Activated naive CD4-positive, alpha-beta T cell treated with anti-CD3 and anti-CD28 coated beads, Interleukin-2, amount 10 ng/mL, durations not matched to agents 7 days and 5 days (primary cell): ENCODE measurements at regions not wholly inside any gene's neighbourhood (a gene's known extent, or its start where the extent isn't known, plus 50 kb on each side); places are given as distances from the start of the nearest gene placed in this dataset.

Source experiments
- CTCF ChIA-PET: fragments of 350-600 bp; sonication (Branson Sonifier 250); formaldehyde crosslinking; loops from one replicate; lab custom pipeline; 2021; ENCODE audit warnings: antibody characterized with exemption; lab: Charles Lee
- DNase-seq: peaks from one replicate; pipeline ENCODE4 v3.0.0-alpha.2; 2020
- H3K27ac Mint-ChIP-seq: one replicate; pipeline ENCODE4 v1.8.0; 2021; ENCODE audit warnings: mild to moderate bottlenecking, moderate library complexity, mixed read lengths
- H3K27me3 Mint-ChIP-seq: one replicate; pipeline ENCODE4 v1.8.0; 2021; ENCODE audit warnings: mild to moderate bottlenecking, mixed read lengths
- H3K36me3 Mint-ChIP-seq: one replicate; pipeline ENCODE4 v1.8.0; 2021; ENCODE audit warnings: mixed read lengths
- H3K4me1 Mint-ChIP-seq: one replicate; pipeline ENCODE4 v1.8.0; 2021; ENCODE audit warnings: mixed read lengths
- H3K4me3 Mint-ChIP-seq: one replicate; pipeline ENCODE4 v1.8.0; 2021; ENCODE audit warnings: mild to moderate bottlenecking, moderate library complexity, mixed read lengths
- H3K9me3 Mint-ChIP-seq: one replicate; pipeline ENCODE4 v1.8.0; 2021; ENCODE audit warnings: mixed read lengths

GRCh38 chrY:17079887-17080286 lies 800.1 kb downstream of the CDY2B start:
- Mint-ChIP-seq H3K27me3 (no peaks in the 10 kb centered on the region), H3K9me3 (peaks cover 43% of the 10 kb centered on the region), H3K27ac (no peak overlapping the region), H3K4me1 (peaks cover 21% of the 10 kb centered on the region), H3K4me3 (no peak overlapping the region), H3K36me3 (peaks cover 6% of the 10 kb centered on the region)
- no peak for DNase-seq
- CTCF ChIA-PET, result no interaction called here

GRCh38 chrY:17067307-17067706 lies 812.7 kb downstream of the CDY2B start:
- Mint-ChIP-seq H3K4me3 (no peak overlapping the region), H3K36me3 (peaks cover 4% of the 10 kb centered on the region), H3K27ac (no peak overlapping the region), H3K9me3 (peaks cover 15% of the 10 kb centered on the region), H3K4me1 (peaks cover 2% of the 10 kb centered on the region), H3K27me3 (no peaks in the 10 kb centered on the region)
- DNase-seq, result no peak
- CTCF ChIA-PET, result no interaction called here

DNA sequence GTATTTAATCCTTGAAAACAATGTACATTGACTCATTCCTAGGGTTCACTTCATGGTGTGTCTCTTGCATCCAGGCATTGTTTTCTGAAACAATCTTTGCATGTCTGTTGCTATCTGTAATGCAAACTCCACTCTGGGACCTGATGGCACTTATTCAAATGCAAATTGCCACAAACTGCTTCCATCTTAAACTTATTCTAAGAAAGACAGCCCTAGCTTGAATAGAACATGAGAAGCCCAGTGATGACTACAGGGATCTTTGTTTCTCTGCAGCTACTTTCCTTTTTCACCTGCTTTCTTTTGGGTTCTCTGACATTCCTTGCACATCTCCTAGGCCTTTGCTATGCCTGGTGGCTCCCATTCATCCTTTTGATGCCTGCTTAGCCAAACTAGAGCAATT lies 827.0 kb downstream of the CDY2B start:
- H3K9me3 Mint-ChIP-seq, result peaks cover 1% of the 10 kb centered on the region
- H3K4me3 Mint-ChIP-seq, result no peak overlapping the region
- no peaks in the 10 kb centered on the region for H3K36me3 Mint-ChIP-seq
- CTCF ChIA-PET, result no interaction called here
- no peaks in the 10 kb centered on the region for H3K4me1 Mint-ChIP-seq
- no peak overlapping the region for H3K27ac Mint-ChIP-seq
- DNase-seq, result no peak
- no peaks in the 10 kb centered on the region for H3K27me3 Mint-ChIP-seq

GRCh38 chrY:17050374-17050773 lies 829.6 kb downstream of the CDY2B start:
- DNase-seq, result no peak
- Mint-ChIP-seq H3K4me3 (no peak overlapping the region), H3K27ac (no peak overlapping the region), H3K9me3 (peaks cover under 1% of the 10 kb centered on the region), H3K36me3 (no peaks in the 10 kb centered on the region), H3K27me3 (no peaks in the 10 kb centered on the region), H3K4me1 (no peaks in the 10 kb centered on the region)
- CTCF ChIA-PET, result no interaction called here

DNA sequence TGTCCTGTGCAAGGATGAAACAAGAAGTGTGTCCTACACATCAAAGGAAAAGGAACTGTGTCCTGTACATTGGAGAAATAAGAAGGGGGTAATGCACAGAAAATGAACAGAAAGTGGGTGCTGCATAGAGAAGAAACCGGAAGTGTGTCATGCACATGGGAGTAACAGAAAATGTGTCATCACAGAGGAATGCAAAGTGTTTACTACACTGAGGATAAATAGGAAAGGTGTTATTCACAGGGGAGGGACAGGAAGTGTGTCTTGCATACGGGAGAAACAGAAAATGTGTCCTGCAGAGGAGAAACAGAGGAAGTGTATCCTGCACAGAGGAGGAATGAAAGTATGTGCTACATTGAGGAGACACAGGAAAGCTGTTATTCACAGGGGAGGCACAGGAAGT lies 834.9 kb downstream of the CDY2B start:
- Mint-ChIP-seq H3K4me1 (peaks cover 5% of the 10 kb centered on the region), H3K36me3 (no peaks in the 10 kb centered on the region), H3K4me3 (no peak overlapping the region), H3K9me3 (peaks cover 14% of the 10 kb centered on the region), H3K27ac (no peak overlapping the region), H3K27me3 (no peaks in the 10 kb centered on the region)
- DNase-seq, result no peak
- CTCF ChIA-PET, result no interaction called here

DNA sequence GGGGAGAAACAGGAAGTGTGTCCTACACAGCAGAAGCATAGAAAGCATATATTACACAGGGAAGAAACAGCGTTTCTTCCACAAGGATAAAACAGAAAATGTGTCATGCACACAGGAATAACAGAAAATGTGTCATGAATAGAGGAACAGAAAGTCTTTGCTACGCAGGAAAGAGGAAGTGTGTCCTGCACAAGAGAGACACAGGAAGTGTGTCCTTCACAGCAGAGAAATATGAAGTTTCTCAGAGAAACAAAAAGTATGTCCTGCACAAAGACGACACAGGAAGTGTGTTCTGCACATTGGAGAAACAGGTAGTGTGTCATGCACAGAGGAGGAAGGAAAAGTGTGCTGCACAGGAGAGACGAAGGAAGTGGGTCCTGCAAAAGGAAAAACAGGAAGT lies 835.3 kb downstream of the CDY2B start:
- H3K36me3 Mint-ChIP-seq, result no peaks in the 10 kb centered on the region
- H3K9me3 Mint-ChIP-seq, result peaks cover 14% of the 10 kb centered on the region
- no peak overlapping the region for H3K27ac Mint-ChIP-seq
- peaks cover 5% of the 10 kb centered on the region for H3K4me1 Mint-ChIP-seq
- H3K27me3 Mint-ChIP-seq, result no peaks in the 10 kb centered on the region
- CTCF ChIA-PET, result no interaction called here
- DNase-seq, result no peak
- H3K4me3 Mint-ChIP-seq, result no peak overlapping the region

GRCh38 chrY:17044272-17044671 lies 835.7 kb downstream of the CDY2B start:
- no peak for DNase-seq
- Mint-ChIP-seq H3K27ac (no peak overlapping the region), H3K4me1 (peaks cover 5% of the 10 kb centered on the region), H3K27me3 (no peaks in the 10 kb centered on the region), H3K9me3 (peaks cover 14% of the 10 kb centered on the region), H3K4me3 (no peak overlapping the region), H3K36me3 (no peaks in the 10 kb centered on the region)
- CTCF ChIA-PET, result no interaction called here

DNA sequence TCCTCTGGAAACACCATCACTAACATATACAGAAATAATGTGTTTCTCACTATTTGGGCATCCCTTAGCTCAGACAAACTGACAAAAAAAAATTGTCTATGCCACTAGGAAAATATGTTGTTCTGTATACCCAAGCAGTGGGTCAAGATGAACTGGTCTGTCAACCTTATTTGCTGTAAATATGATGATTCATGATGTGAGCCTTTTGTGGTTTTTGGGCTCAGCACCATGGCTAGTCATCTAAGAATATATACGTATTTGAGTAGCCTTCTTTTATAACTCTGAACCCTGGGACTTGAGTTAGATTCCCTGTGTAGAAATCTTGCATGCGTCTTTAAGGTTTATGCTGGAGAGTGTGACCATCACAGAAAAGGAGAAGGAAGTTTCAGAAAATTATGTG lies 841.6 kb downstream of the CDY2B start:
- CTCF ChIA-PET, result no interaction called here
- Mint-ChIP-seq H3K27ac (no peak overlapping the region), H3K36me3 (no peaks in the 10 kb centered on the region), H3K9me3 (peaks cover 14% of the 10 kb centered on the region), H3K27me3 (no peaks in the 10 kb centered on the region), H3K4me3 (no peak overlapping the region), H3K4me1 (peaks cover 5% of the 10 kb centered on the region)
- no peak for DNase-seq

GRCh38 chrY:17018126-17018525 lies 861.9 kb downstream of the CDY2B start:
- H3K27ac Mint-ChIP-seq, result no peak overlapping the region
- H3K36me3 Mint-ChIP-seq, result no peaks in the 10 kb centered on the region
- no peaks in the 10 kb centered on the region for H3K27me3 Mint-ChIP-seq
- H3K9me3 Mint-ChIP-seq, result peaks cover 2% of the 10 kb centered on the region
- H3K4me1 Mint-ChIP-seq, result no peaks in the 10 kb centered on the region
- DNase-seq, result no peak
- H3K4me3 Mint-ChIP-seq, result no peak overlapping the region
- CTCF ChIA-PET, result no interaction called here

- Mint-ChIP-seq H3K36me3 (no peaks in the 10 kb centered on the region), H3K27me3 (no peaks in the 10 kb centered on the region), H3K4me1 (no peaks in the 10 kb centered on the region), H3K4me3 (no peak overlapping the region), H3K27ac (no peak overlapping the region), H3K9me3 (peaks cover 1% of the 10 kb centered on the region)
- DNase-seq, result no peak
- CTCF ChIA-PET, result no interaction called here
Observed at GRCh38 chrY:16993551-16993950, 886.5 kb downstream of the CDY2B start.

- Mint-ChIP-seq H3K4me3 (no peak overlapping the region), H3K36me3 (no peaks in the 10 kb centered on the region), H3K27me3 (no peaks in the 10 kb centered on the region), H3K4me1 (no peaks in the 10 kb centered on the region), H3K9me3 (peaks cover 8% of the 10 kb centered on the region), H3K27ac (no peak overlapping the region)
- CTCF ChIA-PET, result no interaction called here
- DNase-seq, result no peak
Observed at GRCh38 chrY:16981776-16982175, 898.2 kb downstream of the CDY2B start.

- DNase-seq, result no peak
- H3K27me3 Mint-ChIP-seq, result no peaks in the 10 kb centered on the region
- H3K9me3 Mint-ChIP-seq, result peaks cover 2% of the 10 kb centered on the region
- H3K4me1 Mint-ChIP-seq, result no peaks in the 10 kb centered on the region
- H3K27ac Mint-ChIP-seq, result no peak overlapping the region
- H3K36me3 Mint-ChIP-seq, result no peaks in the 10 kb centered on the region
- H3K4me3 Mint-ChIP-seq, result no peak overlapping the region
- CTCF ChIA-PET, result no interaction called here
Observed at GRCh38 chrY:16959071-16959470, 920.9 kb downstream of the CDY2B start.

DNA sequence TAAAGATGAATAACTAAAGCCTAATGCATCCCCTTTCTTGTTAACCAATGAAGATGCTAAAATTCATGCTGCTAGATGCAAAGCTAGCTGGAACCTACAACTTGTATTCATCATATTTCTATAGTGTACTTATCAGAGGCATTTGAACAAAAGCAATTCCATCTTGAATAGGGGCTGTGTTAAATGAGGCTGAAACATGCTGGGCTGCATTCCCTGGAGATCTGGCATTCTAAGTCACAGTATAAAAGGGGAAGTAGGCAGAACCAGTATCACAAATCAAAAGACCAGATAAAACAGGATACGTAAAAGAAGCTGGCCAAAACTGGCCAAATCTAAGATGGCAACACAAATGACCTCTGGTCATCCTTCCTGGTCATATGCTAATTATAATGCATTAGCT lies 932.8 kb downstream of the CDY2B start:
- CTCF ChIA-PET, result no interaction called here
- no peak for DNase-seq
- H3K9me3 Mint-ChIP-seq, result no peaks in the 10 kb centered on the region
- no peak overlapping the region for H3K27ac Mint-ChIP-seq
- no peaks in the 10 kb centered on the region for H3K27me3 Mint-ChIP-seq
- no peak overlapping the region for H3K4me3 Mint-ChIP-seq
- H3K36me3 Mint-ChIP-seq, result no peaks in the 10 kb centered on the region
- H3K4me1 Mint-ChIP-seq, result no peaks in the 10 kb centered on the region
